ENCODE measurements at regions not wholly inside any gene's neighbourhood (a gene's known extent, or its start where the extent isn't known, plus 50 kb on each side); places are given as distances from the start of the nearest gene placed in this dataset.

DNA sequence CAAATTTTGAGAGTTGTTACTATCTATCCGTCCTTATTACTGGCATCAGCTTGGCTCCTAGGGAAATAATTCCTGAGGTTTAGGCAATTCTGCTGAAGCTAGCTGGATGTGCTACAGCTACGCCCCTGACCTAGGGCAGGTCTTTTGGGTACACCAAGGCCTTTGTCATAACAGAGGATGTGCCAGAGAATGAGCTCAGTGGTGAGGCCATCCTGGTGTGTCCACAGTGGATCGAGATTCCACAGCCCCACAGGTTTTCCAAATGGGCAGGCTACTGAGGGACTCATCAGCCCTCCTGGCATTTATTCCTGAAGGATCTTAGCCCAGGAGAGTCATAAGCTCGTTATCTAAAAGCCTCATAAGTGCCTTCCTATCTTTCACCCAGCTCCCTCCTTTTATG lies 475.2 kb upstream of the USP24 start:
- Histone ChIP-seq H3K4me1 (ENCODE audit: insufficient read depth, low read length, poor library complexity, severe bottlenecking) (no peaks in the 10 kb centered on the region), H3K9me2 (replicated peaks; ENCODE audit: low read depth, low read length) (no peaks in the 10 kb centered on the region)

DNA sequence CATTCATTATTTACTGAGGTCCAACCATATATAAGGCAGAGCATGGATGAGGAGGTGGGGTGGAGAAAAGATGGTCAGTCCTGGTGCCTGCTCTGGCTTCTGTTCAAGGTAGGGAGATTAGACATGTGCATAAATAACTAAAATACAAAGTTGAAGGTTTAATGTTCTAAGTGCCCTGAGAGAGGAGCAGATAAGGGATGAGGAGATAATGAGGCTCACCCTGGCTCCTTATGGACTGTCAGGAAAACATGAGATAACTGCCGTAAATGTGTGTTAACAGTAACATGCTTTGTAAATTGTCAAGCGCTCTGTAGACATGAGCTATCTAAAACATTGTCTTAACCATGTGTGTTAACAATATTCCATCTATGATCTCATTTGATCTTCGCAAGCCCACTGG lies 474.6 kb upstream of the USP24 start:
- no peaks in the 10 kb centered on the region for H3K27me3 ChIP-seq (ENCODE audit: insufficient read depth, low read length, poor library complexity, severe bottlenecking)
- H3K79me2 ChIP-seq (ENCODE audit: insufficient read depth, low read length): no peaks in the 10 kb centered on the region
- no peaks in the 10 kb centered on the region for H3F3A ChIP-seq (ENCODE audit: low read depth)
- H2AFZ ChIP-seq (ENCODE audit: low read length): no peak overlapping the region
- H4K20me1 ChIP-seq (ENCODE audit: insufficient read depth, low read length, poor library complexity, severe bottlenecking): no peaks in the 10 kb centered on the region
- no peak overlapping the region for H3K9ac ChIP-seq (ENCODE audit: low read depth, low read length, poor library complexity, severe bottlenecking)
- H3K4me1 ChIP-seq (ENCODE audit: insufficient read depth, low read length, poor library complexity, severe bottlenecking): no peaks in the 10 kb centered on the region
- H3K9me2 ChIP-seq (replicated peaks; ENCODE audit: low read depth, low read length): no peaks in the 10 kb centered on the region
- no peaks in the 10 kb centered on the region for H3K36me3 ChIP-seq (ENCODE audit: insufficient read depth, low read length)
- H3K4me3 ChIP-seq (ENCODE audit: low read length, poor library complexity, severe bottlenecking): no peak overlapping the region
- TF ChIP-seq EZH2phosphoT487 (IDR thresholded peaks at IDR 0.05; ENCODE audit: borderline replicate concordance): no peak
- TF ChIP-seq, protein P1, sequence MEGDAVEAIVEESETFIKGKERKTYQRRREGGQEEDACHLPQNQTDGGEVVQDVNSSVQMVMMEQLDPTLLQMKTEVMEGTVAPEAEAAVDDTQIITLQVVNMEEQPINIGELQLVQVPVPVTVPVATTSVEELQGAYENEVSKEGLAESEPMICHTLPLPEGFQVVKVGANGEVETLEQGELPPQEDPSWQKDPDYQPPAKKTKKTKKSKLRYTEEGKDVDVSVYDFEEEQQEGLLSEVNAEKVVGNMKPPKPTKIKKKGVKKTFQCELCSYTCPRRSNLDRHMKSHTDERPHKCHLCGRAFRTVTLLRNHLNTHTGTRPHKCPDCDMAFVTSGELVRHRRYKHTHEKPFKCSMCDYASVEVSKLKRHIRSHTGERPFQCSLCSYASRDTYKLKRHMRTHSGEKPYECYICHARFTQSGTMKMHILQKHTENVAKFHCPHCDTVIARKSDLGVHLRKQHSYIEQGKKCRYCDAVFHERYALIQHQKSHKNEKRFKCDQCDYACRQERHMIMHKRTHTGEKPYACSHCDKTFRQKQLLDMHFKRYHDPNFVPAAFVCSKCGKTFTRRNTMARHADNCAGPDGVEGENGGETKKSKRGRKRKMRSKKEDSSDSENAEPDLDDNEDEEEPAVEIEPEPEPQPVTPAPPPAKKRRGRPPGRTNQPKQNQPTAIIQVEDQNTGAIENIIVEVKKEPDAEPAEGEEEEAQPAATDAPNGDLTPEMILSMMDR (conservative IDR thresholded peaks at IDR 0.05; ENCODE audit: low read length): no peak
- H3K9me3 ChIP-seq (ENCODE audit: insufficient read depth, low read depth, low read length): no peaks in the 10 kb centered on the region; the same call in 1 of the 2 replicates
- no peak overlapping the region for H3K4me2 ChIP-seq (ENCODE audit: low read depth, low read length, poor library complexity, severe bottlenecking)

More for the DNA sequence above, 475.2 kb upstream of the USP24 start:
- Histone ChIP-seq H3K4me3 (ENCODE audit: low read length, poor library complexity, severe bottlenecking) (no peak overlapping the region), H3K9ac (ENCODE audit: low read depth, low read length, poor library complexity, severe bottlenecking) (no peak overlapping the region), H4K20me1 (ENCODE audit: insufficient read depth, low read length, poor library complexity, severe bottlenecking) (no peaks in the 10 kb centered on the region), H3K79me2 (ENCODE audit: insufficient read depth, low read length) (no peaks in the 10 kb centered on the region), H3K36me3 (ENCODE audit: insufficient read depth, low read length) (no peaks in the 10 kb centered on the region), H3K4me2 (ENCODE audit: low read depth, low read length, poor library complexity, severe bottlenecking) (no peak overlapping the region), H2AFZ (ENCODE audit: low read length) (no peak overlapping the region), H3K9me3 (ENCODE audit: insufficient read depth, low read depth, low read length) (no peaks in the 10 kb centered on the region; the same call in 1 of the 2 replicates), H3K27me3 (ENCODE audit: insufficient read depth, low read length, poor library complexity, severe bottlenecking) (no peaks in the 10 kb centered on the region), H3F3A (ENCODE audit: low read depth) (no peaks in the 10 kb centered on the region)
- no peak for TF ChIP-seq EZH2phosphoT487 (IDR thresholded peaks at IDR 0.05; ENCODE audit: borderline replicate concordance)
- TF ChIP-seq, protein P1 (conservative IDR thresholded peaks at IDR 0.05; ENCODE audit: low read length): no peak

DNA sequence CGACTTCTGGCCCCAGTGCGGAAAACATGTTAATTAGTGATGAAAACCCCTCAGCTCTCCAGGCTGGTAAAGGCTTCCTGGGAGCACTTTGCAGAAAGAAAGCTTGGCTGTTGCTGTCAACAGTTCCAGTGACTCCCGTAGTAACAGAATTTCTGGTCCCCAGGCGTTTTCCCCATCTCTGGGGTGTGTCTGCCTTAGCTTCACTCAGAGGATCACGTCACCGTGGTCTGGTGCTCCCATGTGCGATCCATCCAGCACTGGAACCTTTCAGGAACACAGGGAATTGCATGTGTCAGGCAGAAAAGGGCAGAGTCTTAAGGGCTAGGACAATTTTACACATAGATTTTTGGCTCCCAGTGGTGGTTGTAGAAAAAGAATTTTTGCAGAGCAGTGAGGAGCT lies 470.4 kb upstream of the USP24 start:
- Histone ChIP-seq H3K79me2 (ENCODE audit: insufficient read depth, low read length) (no peaks in the 10 kb centered on the region), H4K20me1 (ENCODE audit: insufficient read depth, low read length, poor library complexity, severe bottlenecking) (no peaks in the 10 kb centered on the region), H3K27me3 (ENCODE audit: insufficient read depth, low read length, poor library complexity, severe bottlenecking) (no peaks in the 10 kb centered on the region), H3K4me3 (ENCODE audit: low read length, poor library complexity, severe bottlenecking) (no peak overlapping the region), H3F3A (ENCODE audit: low read depth) (no peaks in the 10 kb centered on the region), H3K4me2 (ENCODE audit: low read depth, low read length, poor library complexity, severe bottlenecking) (no peak overlapping the region), H3K36me3 (ENCODE audit: insufficient read depth, low read length) (no peaks in the 10 kb centered on the region), H2AFZ (ENCODE audit: low read length) (no peak overlapping the region), H3K4me1 (ENCODE audit: insufficient read depth, low read length, poor library complexity, severe bottlenecking) (no peaks in the 10 kb centered on the region), H3K9me3 (ENCODE audit: insufficient read depth, low read depth, low read length) (no peaks in the 10 kb centered on the region), H3K9ac (ENCODE audit: low read depth, low read length, poor library complexity, severe bottlenecking) (no peak overlapping the region), H3K9me2 (replicated peaks; ENCODE audit: low read depth, low read length) (no peaks in the 10 kb centered on the region)
- TF ChIP-seq, protein P1 (conservative IDR thresholded peaks at IDR 0.05; ENCODE audit: low read length): no peak
- no peak for TF ChIP-seq EZH2phosphoT487 (IDR thresholded peaks at IDR 0.05; ENCODE audit: borderline replicate concordance)

All from Loucy (cell line).